ENCODE measurements at regions not wholly inside any gene's neighbourhood (a gene's known extent, or its start where the extent isn't known, plus 50 kb on each side); places are given as distances from the start of the nearest gene placed in this dataset.

- CTCF ChIA-PET = interaction anchor here (0.7 kb wide), 1 partner anchor 1127 kb away, joined by 3 read pairs; no protein-coding TSS in a partner anchor
- no TSS peak for BruUV-seq (replicated peaks)
- no peaks in the 10 kb centered on the region for H3K36me3 Mint-ChIP-seq (ENCODE audit: insufficient read depth, unreplicated experiment)
- DNase-seq = no peak
- no peak overlapping the region for H3K4me3 Mint-ChIP-seq (ENCODE audit: low read depth, unreplicated experiment)
- intact Hi-C loops (cut with micrococcal nuclease; ENCODE audit: unreplicated experiment) = no loop called here
- H3K4me1 Mint-ChIP-seq (ENCODE audit: low read depth, unreplicated experiment) = no peaks in the 10 kb centered on the region
- no peaks in the 10 kb centered on the region for H3K27me3 Mint-ChIP-seq (ENCODE audit: unreplicated experiment)
- H3K27ac Mint-ChIP-seq (ENCODE audit: unreplicated experiment) = no peak overlapping the region
- no peak for TF ChIP-seq CTCF (IDR thresholded peaks at IDR 0.05; ENCODE audit: unreplicated experiment)
- H3K9me3 Mint-ChIP-seq (ENCODE audit: low read depth, unreplicated experiment) = no peaks in the 10 kb centered on the region
These were observed 119.2 kb upstream of the GRID2 start for GRCh38 chr4:92184566-92184965.

- H3K4me3 Mint-ChIP-seq (ENCODE audit: low read depth, unreplicated experiment) = no peak overlapping the region
- intact Hi-C loops (cut with micrococcal nuclease; ENCODE audit: unreplicated experiment) = no loop called here
- no peak for DNase-seq
- BruUV-seq (replicated peaks) = no TSS peak
- no peak overlapping the region for H3K27ac Mint-ChIP-seq (ENCODE audit: unreplicated experiment)
- no peak for TF ChIP-seq CTCF (IDR thresholded peaks at IDR 0.05; ENCODE audit: unreplicated experiment)
- CTCF ChIA-PET = no interaction called here
- H3K4me1 Mint-ChIP-seq (ENCODE audit: low read depth, unreplicated experiment) = no peaks in the 10 kb centered on the region
- H3K27me3 Mint-ChIP-seq (ENCODE audit: unreplicated experiment) = no peaks in the 10 kb centered on the region
- H3K36me3 Mint-ChIP-seq (ENCODE audit: insufficient read depth, unreplicated experiment) = no peaks in the 10 kb centered on the region
- no peaks in the 10 kb centered on the region for H3K9me3 Mint-ChIP-seq (ENCODE audit: low read depth, unreplicated experiment)
These were observed 117.5 kb upstream of the GRID2 start for GRCh38 chr4:92186239-92186638.

- no peak overlapping the region for H3K27ac Mint-ChIP-seq (ENCODE audit: unreplicated experiment)
These were observed 114.6 kb upstream of the GRID2 start for GRCh38 chr4:92189146-92189545.

GRCh38 chr4:92198711-92199110, 105.1 kb upstream of the GRID2 start:
- no peaks in the 10 kb centered on the region for H3K27me3 Mint-ChIP-seq (ENCODE audit: unreplicated experiment)
- no TSS peak for BruUV-seq (replicated peaks)
- intact Hi-C loops (cut with micrococcal nuclease; ENCODE audit: unreplicated experiment) = no loop called here
- no peaks in the 10 kb centered on the region for H3K36me3 Mint-ChIP-seq (ENCODE audit: insufficient read depth, unreplicated experiment)
- no peak for TF ChIP-seq CTCF (IDR thresholded peaks at IDR 0.05; ENCODE audit: unreplicated experiment)
- peaks cover 2% of the 10 kb centered on the region for H3K9me3 Mint-ChIP-seq (ENCODE audit: low read depth, unreplicated experiment)
- H3K27ac Mint-ChIP-seq (ENCODE audit: unreplicated experiment) = no peak overlapping the region
- no peak for DNase-seq
- H3K4me1 Mint-ChIP-seq (ENCODE audit: low read depth, unreplicated experiment) = no peaks in the 10 kb centered on the region
- CTCF ChIA-PET = no interaction called here
- no peak overlapping the region for H3K4me3 Mint-ChIP-seq (ENCODE audit: low read depth, unreplicated experiment)

More at GRCh38 chr4:92189146-92189545, 114.6 kb upstream of the GRID2 start:
- CTCF ChIA-PET = no interaction called here
- H3K4me3 Mint-ChIP-seq (ENCODE audit: low read depth, unreplicated experiment) = no peak overlapping the region
- no peak for DNase-seq
- H3K27me3 Mint-ChIP-seq (ENCODE audit: unreplicated experiment) = no peaks in the 10 kb centered on the region
- H3K9me3 Mint-ChIP-seq (ENCODE audit: low read depth, unreplicated experiment) = no peaks in the 10 kb centered on the region
- no TSS peak for BruUV-seq (replicated peaks)
- H3K36me3 Mint-ChIP-seq (ENCODE audit: insufficient read depth, unreplicated experiment) = no peaks in the 10 kb centered on the region
- TF ChIP-seq CTCF (IDR thresholded peaks at IDR 0.05; ENCODE audit: unreplicated experiment) = no peak
- H3K4me1 Mint-ChIP-seq (ENCODE audit: low read depth, unreplicated experiment) = no peaks in the 10 kb centered on the region
- intact Hi-C loops (cut with micrococcal nuclease; ENCODE audit: unreplicated experiment) = no loop called here

Data from Calu3 (cell line).